DMS114 treated with DMSO at 0.1 percent for 48 hours (cell line): ENCODE measurements at regions not wholly inside any gene's neighbourhood (a gene's known extent, or its start where the extent isn't known, plus 50 kb on each side); places are given as distances from the start of the nearest gene placed in this dataset.

Experiments
- DNase-seq: peaks from one replicate; lab custom pipeline; 2025; ENCODE audit not compliant: unreplicated experiment; lab: John Stamatoyannopoulos, UW

- DNase-seq: no peak
These were observed 532.7 kb upstream of the DCC start for GRCh38 chr18:51807336-51807735.

GRCh38 chr18:51811883-51812282 is 528.1 kb upstream of the DCC start:
- DNase-seq: no peak

GRCh38 chr18:51813740-51814139 is 526.3 kb upstream of the DCC start:
- no peak for DNase-seq

GRCh38 chr18:51821610-51822009 is 518.4 kb upstream of the DCC start:
- DNase-seq: no peak

GRCh38 chr18:51824746-51825145 is 515.3 kb upstream of the DCC start:
- DNase-seq: no peak

GRCh38 chr18:51833850-51834249 is 506.1 kb upstream of the DCC start:
- DNase-seq: no peak

GRCh38 chr18:51848702-51849101 is 491.3 kb upstream of the DCC start:
- no peak for DNase-seq

GRCh38 chr18:51852681-51853080 is 487.3 kb upstream of the DCC start:
- DNase-seq: no peak

GRCh38 chr18:51857989-51858388 is 482.0 kb upstream of the DCC start:
- no peak for DNase-seq

GRCh38 chr18:51861046-51861445 is 479.0 kb upstream of the DCC start:
- no peak for DNase-seq

- DNase-seq: no peak
These were observed 477.8 kb upstream of the DCC start for GRCh38 chr18:51862051-51862715.

GRCh38 chr18:51864219-51864965 is 475.6 kb upstream of the DCC start:
- DNase-seq: no peak

- no peak for DNase-seq
These were observed 474.5 kb upstream of the DCC start for GRCh38 chr18:51865538-51865937.

- DNase-seq: no peak
These were observed 472.2 kb upstream of the DCC start for GRCh38 chr18:51867767-51868166.

GRCh38 chr18:51878724-51879123 is 461.3 kb upstream of the DCC start:
- DNase-seq: no peak

GRCh38 chr18:51879329-51879728 is 460.7 kb upstream of the DCC start:
- no peak for DNase-seq

- no peak for DNase-seq
These were observed 458.6 kb upstream of the DCC start for GRCh38 chr18:51881394-51881793.

- no peak for DNase-seq
These were observed 456.0 kb upstream of the DCC start for GRCh38 chr18:51884039-51884438.

GRCh38 chr18:51890762-51891161 is 449.2 kb upstream of the DCC start:
- DNase-seq: no peak

GRCh38 chr18:51891876-51892275 is 448.1 kb upstream of the DCC start:
- no peak for DNase-seq

GRCh38 chr18:51897884-51898283 is 442.1 kb upstream of the DCC start:
- DNase-seq: no peak

GRCh38 chr18:51907687-51908597 is 432.1 kb upstream of the DCC start:
- no peak for DNase-seq
